Stimulated activated CD4-positive, alpha-beta T cell treated with anti-CD3 and anti-CD28 coated beads, Interleukin-4, amount 100 ng/mL, for 24 hours (primary cell): ENCODE measurements at regions not wholly inside any gene's neighbourhood (a gene's known extent, or its start where the extent isn't known, plus 50 kb on each side); places are given as distances from the start of the nearest gene placed in this dataset.

Experiments
- DNase-seq: peaks from one replicate; pipeline ENCODE4 v3.0.0-alpha.2; 2020

GRCh38 chr5:110150199-110150598, 460.5 kb downstream of the MAN2A1 start:
- no peak for DNase-seq

GRCh38 chr5:110159202-110159601, 469.5 kb downstream of the MAN2A1 start:
- DNase-seq = no peak

GRCh38 chr5:110161162-110161561, 471.4 kb downstream of the MAN2A1 start:
- DNase-seq = no peak

- DNase-seq = no peak
These were observed 475.6 kb downstream of the MAN2A1 start for GRCh38 chr5:110165366-110165765.

GRCh38 chr5:110167384-110167783, 477.7 kb downstream of the MAN2A1 start:
- DNase-seq = no peak

- no peak for DNase-seq
These were observed 479.7 kb downstream of the MAN2A1 start for GRCh38 chr5:110169461-110169860.

GRCh38 chr5:110177729-110178128, 488.0 kb downstream of the MAN2A1 start:
- DNase-seq = no peak

- no peak for DNase-seq
These were observed 489.6 kb downstream of the MAN2A1 start for GRCh38 chr5:110179321-110179720.

GRCh38 chr5:110194191-110194590, 504.5 kb downstream of the MAN2A1 start:
- no peak for DNase-seq

GRCh38 chr5:110195288-110195687, 505.6 kb downstream of the MAN2A1 start:
- no peak for DNase-seq

GRCh38 chr5:110201791-110202190, 512.1 kb downstream of the MAN2A1 start:
- no peak for DNase-seq

GRCh38 chr5:110203661-110204060, 513.9 kb downstream of the MAN2A1 start:
- no peak for DNase-seq

GRCh38 chr5:110209401-110209800, 517.1 kb downstream of the TMEM232 start:
- no peak for DNase-seq

- DNase-seq = no peak
These were observed 507.5 kb downstream of the TMEM232 start for GRCh38 chr5:110218981-110219380.

GRCh38 chr5:110219769-110220168, 506.7 kb downstream of the TMEM232 start:
- DNase-seq = no peak

GRCh38 chr5:110221036-110221435, 505.4 kb downstream of the TMEM232 start:
- DNase-seq = no peak

GRCh38 chr5:110224050-110224449, 502.4 kb downstream of the TMEM232 start:
- DNase-seq = no peak

- DNase-seq = no peak
These were observed 500.5 kb downstream of the TMEM232 start for GRCh38 chr5:110225949-110226348.

- DNase-seq = no peak
These were observed 486.7 kb downstream of the TMEM232 start for GRCh38 chr5:110239786-110240185.

- DNase-seq = no peak
These were observed 483.5 kb downstream of the TMEM232 start for GRCh38 chr5:110242950-110243349.

- no peak for DNase-seq
These were observed 477.6 kb downstream of the TMEM232 start for GRCh38 chr5:110248921-110249320.

- no peak for DNase-seq
These were observed 476.1 kb downstream of the TMEM232 start for GRCh38 chr5:110250355-110250754.

- DNase-seq = no peak
These were observed 475.7 kb downstream of the TMEM232 start for GRCh38 chr5:110250755-110251154.

GRCh38 chr5:110251366-110251765, 475.1 kb downstream of the TMEM232 start:
- DNase-seq = no peak

GRCh38 chr5:110255194-110255593, 471.3 kb downstream of the TMEM232 start:
- no peak for DNase-seq

GRCh38 chr5:110256298-110256697, 470.2 kb downstream of the TMEM232 start:
- DNase-seq = no peak
